ENCODE measurements at regions not wholly inside any gene's neighbourhood (a gene's known extent, or its start where the extent isn't known, plus 50 kb on each side); places are given as distances from the start of the nearest gene placed in this dataset.

- TF ChIP-seq KDM1A (IDR thresholded peaks at IDR 0.05; ENCODE audit: low read depth) (no peak), CBX8 (IDR thresholded peaks at IDR 0.05) (no peak), POLR2A (IDR thresholded peaks at IDR 0.05; ENCODE audit: low read length) (no peak), JUNB (IDR thresholded peaks at IDR 0.05) (no peak), HMGXB4 (CRISPR knock-in tag; IDR thresholded peaks at IDR 0.05; ENCODE audit: borderline replicate concordance) (no peak)
Observed at GRCh38 chr13:90542959-90543505, 804.5 kb upstream of the MIR17HG start.
